HG03039 (cell line): ENCODE measurements at regions not wholly inside any gene's neighbourhood (a gene's known extent, or its start where the extent isn't known, plus 50 kb on each side); places are given as distances from the start of the nearest gene placed in this dataset.
A peak's percentile ranks its signal among the peaks of the same experiment; 100 is the strongest.

ENCODE experiments used
- ATAC-seq: cut with Tn5 transposase; IDR thresholded peaks from one replicate; pipeline ENCODE4 v1.9.1; 2021; ENCODE audit warnings: mild to moderate bottlenecking, moderate library complexity; ENCODE audit not compliant: unreplicated experiment

DNA sequence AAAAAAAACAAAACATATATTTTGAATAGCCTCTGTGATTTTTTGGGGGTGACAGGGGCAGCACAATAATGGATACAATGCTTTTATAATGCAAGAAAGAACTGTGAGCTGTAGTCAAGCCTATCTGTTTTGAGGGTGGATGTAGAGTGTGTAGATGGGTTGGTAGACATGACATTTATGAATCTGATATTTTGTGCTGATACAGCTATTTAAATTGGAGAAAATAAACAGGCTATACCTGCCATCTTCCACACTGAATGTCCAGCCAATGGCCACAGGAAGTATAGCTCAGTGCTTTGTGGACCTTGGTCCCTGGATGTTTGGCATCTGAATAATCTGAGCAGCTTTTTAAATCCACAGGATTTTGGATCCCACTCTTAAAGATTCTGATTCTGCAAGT is 175.0 kb downstream of the NEDD1 start:
- ATAC-seq = no peak

DNA sequence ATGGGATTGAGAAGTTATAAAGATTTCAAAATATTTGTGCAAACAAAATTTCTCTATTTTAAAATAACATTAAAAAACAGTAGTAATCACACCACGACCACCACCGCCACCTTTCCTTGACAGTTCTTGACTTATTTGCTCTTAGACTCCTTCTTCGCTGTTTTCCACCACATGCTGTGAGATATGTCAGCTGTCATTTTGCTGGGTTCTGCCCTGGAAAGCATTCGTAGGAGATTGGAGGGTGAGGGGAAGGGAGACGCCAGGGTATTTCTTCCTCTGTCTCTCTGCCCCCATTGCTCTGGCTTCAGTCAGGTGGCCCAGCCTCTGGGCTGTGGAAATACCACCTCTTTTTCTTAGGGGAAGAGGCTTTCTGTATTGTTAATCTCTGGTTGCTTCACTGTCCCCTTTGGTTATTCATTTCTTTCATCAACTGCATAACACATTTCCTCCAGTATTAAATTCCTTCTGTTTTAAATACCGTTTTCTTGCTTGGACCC is 186.2 kb downstream of the NEDD1 start:
- no peak for ATAC-seq

DNA sequence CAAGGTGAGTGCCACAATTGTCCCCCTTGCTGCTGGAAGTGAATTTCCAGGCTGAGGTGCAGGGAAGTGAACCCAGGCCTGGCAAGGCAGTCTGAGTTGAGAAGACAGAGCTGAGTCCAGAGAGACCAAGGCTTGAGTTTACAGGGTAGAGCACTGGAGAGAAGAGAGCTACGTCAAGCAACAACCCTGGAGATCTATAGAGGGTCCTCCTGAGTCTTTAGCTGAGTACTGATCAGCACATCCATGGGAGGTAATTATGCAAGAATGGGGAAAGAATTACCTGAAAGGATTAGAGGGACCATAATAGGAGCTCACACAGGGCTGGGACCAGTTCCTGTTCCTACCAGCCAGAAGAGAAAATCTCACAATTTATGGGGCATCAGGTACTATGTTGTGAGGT is 190.7 kb downstream of the NEDD1 start:
- no peak for ATAC-seq

DNA sequence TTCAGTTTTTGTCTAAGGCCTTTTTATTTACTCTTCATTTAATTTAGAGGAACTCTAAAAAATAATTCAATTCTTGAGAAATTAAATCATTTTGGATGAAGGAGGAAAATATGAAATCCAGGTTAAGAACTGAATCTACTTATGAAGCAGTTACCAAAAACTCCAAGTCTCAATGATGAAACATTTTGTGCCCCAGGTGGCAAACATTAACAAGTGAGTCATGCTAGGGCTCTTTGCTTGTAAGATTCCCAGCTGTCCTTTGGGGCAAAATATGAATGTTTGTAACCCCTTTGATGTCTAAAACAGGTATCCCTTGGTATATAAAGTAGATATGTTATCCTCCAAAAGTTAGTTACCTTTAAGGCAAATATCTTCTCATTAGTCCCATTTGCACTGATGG is 202.4 kb downstream of the NEDD1 start:
- no peak for ATAC-seq

DNA sequence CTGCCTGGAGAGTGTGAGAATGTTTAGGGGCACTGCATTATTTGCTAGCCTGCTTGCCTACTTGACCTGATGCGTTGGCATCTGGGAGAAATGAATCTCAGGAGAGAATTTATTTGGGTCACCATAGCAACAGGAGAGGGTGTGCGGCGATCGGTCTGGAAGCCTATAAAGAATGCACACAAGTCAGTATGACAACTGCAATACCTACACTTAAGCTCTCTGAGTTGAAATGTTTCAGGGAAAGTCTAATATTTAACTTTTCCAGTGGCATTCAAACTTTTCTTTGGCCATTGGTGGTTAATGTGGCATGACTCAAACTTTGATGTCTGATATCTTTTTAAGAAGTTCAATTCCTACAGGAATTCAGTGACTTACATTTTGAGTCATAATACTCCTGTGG is 205.1 kb downstream of the NEDD1 start:
- no peak for ATAC-seq

DNA sequence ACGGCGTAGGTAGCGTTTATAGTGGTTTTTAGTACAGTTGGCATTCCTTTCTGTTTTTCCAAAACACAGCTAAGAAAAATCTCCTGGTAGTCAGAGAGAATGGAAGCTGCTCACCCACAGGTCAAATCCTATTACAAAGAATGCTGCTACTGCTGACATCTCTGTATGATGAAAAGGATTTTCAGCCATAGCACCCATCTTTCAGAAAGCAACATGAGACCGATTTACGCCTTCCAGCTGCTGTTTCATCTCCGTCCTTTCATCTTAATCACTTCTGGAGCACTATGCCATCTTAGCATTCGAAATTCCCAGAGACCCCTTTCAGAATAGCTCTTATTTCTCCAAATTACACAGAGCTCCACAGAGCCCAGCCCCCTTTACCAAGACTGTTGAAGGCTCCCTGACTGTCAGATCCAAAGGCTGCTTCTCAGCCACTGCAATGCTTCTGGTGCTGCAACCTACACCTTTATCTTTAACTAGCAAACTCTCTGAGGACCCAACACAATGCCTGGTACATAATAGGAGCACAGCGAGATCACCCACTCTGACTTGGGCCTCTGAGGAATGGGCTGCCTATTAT is 211.8 kb downstream of the NEDD1 start:
- no peak for ATAC-seq

DNA sequence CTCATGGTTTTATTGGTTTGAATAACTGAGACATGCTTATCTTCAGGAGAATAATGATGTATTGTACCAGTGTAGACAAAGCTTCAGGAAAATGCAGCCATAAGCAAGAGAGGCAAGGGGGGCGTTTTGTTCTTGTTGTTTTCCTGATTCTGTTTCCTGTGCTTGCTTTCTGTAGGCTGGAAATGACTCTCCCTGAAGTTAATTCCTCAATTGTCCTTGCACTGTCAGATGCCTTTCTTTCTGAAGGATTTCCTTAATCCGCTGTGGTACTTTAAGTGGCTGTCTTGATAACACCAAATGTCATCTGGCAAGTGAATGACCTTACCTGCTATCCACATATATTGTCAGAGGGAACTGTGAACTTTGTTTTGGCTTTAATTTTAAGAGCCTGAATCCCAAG is 220.0 kb downstream of the NEDD1 start:
- ATAC-seq = no peak

DNA sequence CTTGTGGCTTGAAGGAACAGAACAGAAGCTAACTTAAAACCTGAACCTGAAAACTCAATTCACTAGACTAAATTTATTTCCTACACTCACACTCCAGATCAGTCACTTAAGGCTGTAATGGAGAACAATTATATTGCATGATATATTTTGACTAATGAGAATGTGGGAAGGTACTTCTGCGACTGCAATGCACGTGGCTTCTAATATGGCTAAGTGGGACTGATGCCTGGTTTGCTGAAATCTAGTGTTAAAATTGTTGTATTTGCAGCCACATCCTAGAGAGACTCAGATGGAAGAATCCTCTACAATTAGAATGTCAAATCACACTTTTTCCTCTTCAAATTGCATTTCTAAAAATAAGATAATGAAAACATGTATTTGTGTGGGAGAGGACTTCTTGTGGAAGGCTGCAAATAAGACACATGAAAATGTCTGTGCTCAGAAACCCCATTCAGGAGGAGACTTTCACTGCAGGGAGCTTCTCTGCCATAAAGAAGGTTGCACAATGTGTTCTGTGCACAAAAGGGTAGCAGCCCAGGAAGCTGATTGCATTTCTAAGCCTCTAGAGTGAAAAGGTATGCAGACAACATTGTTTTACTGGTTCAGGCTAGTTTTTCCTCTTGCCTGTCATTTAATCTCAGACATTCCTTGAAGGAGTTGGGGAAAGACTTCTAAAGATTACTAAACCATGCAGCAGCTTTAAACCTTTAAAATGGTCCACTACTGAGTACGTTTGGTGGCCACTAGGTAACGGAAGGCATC is 224.3 kb downstream of the NEDD1 start:
- no peak for ATAC-seq

DNA sequence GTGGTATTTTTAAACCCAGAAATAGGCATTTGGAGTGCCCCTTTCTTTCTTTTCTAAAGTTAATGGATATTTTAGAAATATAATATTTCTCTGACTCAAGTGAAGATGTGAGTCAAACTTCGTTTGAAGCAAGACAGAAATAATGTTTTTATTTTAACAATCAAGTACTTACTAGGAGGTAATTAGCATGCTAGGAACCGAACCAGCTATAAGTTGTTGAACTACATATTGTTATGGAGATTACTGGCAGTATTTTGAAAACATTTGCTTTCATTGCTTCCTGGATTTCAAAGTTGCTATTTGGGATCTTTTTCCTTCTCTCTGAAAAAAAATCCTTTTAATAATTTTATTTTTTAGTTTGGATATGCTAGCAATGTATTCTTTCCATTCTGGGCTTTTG is 225.2 kb downstream of the NEDD1 start:
- ATAC-seq = no peak

DNA sequence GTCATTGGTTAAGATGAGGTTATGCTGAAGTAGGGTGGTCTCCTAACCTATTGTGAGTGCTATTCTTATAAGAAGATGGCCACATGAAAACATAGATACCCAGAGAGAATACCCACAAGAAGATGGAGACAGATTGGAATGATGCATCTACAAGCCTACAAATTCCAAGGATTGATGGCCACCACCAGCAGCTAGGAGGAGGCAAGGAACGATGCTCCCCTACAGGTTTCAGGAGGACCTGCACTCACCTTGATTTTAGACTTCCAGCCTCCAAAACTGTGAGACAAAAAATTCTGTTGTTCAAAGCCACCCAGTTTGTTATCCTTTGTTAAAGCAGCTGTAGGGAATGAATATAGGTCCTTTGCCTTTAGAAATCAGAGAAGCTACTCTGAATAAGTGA is 227.4 kb downstream of the NEDD1 start:
- no peak for ATAC-seq

DNA sequence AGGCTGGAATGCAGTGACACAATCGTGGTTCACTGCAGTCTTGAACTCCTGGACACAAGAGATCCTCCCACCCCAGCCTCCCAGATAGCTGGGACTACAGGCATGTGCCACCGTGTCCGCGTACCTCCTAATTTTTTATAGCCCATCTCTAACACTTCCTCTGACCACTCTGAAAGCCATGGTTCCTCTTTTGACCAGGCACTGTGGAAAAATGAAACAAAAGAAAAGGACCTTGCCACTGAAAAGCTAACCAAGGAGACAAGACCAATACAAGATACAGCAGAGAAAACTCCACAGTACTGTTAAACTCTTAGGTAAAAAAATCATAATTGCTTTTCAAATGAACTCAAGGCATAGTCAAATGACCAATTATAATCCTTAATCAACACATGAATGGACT is 233.3 kb downstream of the NEDD1 start:
- no peak for ATAC-seq

DNA sequence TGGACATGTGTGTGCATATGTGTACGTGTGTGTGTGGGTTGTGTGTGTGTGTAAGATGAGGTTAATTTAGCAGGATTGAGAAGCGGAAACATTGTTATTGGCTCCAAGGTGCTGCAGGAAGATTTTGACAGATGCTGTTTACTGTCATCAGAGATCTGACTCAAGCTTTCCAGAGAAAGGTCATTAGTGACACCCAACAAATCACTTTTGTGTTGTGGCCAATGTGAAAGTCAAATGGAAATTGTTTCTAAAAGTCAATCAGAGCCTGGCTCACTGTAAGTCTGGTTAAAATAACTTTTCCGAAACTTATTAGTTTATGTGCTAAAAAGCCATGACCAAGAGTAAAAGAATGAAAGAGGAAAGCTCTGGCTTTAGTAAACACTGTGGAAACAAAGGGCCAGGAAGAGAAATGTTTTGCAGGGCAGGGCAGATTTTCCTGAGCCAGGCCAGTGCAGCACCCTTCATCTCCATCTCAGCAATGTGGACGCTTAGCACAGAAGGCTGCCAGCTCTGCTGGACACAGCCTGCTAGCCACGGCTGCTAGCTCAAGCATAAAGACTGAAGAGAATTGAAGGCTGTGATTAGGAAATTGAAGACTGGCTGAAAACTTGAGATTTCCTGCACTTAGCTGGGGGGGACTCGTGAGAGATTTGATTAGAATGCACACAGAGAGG is 235.8 kb downstream of the NEDD1 start:
- no peak for ATAC-seq

DNA sequence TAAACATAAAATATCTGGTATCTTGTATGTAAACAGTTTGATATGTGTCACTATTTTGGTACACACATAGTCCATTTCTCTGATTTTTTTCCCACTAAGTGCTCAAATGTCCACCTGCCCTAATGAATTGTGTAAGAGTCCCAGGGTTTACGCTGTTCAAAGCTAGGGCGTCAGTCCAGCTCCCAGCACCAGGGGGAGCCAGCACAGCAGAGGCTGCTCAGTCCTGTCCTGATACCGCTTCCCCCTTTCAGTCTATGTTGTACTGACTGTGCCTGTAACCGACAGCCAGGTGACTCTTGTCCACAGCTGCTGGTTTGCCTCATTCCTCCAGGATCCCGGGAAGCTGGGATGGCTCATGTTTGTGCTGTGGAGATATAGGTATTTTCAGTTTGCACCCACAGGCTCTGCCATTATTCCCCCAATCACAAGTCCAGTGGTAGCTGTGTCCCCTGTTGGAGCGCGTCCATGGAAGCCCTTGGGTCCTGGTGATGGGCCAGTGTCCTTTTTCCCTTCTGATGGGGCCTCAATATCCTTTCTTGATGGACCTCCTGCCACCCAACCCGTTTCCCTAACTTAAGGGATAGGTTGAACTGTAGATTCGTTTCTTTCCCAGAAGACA is 242.0 kb downstream of the NEDD1 start:
- ATAC-seq = peak; percentile 100

DNA sequence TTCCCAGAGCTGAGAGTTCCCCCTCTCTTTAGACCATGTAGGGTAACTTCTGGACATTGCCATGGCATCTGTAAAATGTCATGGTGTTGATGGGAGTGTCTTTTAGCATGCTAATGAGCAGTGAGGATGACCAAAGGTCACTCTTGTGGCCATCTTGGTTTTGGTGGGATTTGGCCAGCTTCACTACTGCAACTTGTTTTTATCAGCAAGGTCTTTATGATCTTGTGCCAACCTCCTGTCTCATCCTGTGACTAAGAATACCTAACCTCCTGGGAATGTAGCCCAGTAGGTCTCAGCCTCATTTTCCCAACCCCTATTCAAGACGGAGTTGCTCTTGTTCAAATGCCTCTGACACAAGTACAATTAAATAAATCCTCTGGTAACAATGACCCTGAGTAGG is 244.4 kb downstream of the NEDD1 start:
- ATAC-seq = no peak

DNA sequence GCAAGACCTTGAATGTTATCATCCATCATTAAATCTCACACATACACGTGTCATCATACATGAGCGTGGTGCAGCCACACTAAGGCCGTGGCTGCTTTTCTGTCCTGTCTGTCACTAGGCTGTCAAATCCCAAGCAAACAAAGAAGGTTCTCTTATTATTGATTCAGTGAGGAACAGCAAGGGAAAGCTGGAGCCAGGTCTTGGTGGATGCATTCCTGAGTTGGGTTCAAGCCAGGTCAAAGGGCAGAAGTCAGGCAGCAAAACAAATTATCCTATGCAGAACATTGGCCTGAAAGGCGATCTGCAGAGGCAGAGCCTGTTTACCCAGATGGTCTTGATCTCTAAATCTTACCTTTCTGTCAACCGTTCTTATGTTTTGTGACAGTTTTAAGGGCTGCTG is 252.3 kb downstream of the NEDD1 start:
- no peak for ATAC-seq

DNA sequence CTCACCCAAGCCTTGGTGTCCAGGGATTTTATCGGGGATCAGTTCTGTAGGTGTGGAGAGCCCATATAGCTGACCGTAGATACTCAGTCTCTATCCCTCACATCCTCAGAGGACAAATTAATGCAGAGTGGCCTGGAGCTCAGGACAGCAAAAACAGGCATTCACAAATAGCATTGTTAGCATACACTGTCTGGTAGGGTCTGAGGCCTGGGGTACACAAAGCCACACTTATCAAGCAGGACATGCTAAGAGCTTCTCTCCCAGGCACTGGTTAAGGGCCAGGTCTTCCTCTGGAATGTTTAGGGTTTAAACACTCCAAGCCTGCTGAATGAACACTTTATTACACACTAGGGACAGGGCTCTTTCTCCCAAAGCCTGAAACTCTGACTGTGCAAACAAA is 253.2 kb downstream of the NEDD1 start:
- no peak for ATAC-seq

DNA sequence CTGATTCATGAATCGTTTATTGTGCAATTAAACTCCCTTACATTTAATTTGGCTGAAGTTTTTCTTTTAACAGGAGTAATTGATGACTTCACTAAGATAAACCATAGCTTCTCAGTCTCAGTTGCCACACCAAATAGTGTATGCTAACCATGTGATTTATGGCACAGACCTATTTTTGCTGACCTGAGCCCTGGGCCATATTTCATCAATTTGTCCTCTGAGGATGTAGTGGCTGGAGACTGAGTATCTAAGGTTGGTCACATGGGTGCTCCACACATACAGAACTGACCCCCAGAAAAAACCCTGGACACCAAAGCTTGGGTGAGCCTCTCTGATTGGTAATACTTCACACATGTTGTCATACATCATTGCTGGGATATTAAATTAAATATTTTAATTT is 255.1 kb downstream of the NEDD1 start:
- ATAC-seq = no peak

DNA sequence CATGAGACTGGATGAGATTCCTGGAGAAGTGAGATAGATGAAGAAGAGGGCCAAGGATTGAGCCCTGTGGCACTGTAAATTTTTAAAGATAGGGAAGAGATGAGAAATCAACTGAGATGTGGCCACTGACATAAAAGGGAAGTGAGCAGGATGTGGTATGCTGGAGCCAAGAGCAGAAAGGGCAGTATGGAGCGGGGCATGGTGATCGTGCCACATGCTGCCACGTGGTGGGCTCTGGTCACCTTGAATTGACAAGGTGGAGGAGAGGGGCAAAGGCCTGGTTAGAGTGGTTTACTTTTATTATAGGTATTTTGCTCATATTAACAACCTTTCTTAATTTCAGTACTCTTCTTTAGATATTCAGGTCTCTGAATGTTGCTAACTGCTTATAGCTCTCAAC is 257.9 kb downstream of the NEDD1 start:
- ATAC-seq = no peak

DNA sequence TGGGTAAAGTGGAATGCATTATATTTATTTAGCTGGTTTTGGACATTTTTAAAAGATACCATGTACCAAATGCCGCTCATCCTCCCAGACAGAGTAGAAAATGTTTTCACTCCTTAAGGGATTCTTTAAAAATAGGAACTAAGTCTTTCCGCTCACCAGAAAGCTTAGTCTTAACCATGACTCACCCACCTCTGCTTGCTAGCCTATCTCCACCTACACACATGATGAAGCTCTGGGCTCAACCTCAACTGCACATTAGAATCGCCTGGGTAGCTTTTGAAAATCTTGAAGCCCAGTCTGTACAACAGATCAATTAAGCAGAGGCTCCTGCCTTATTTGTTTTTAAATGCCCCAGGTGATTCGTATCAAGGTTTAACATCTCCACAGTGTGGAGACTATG is 260.5 kb downstream of the NEDD1 start:
- ATAC-seq = no peak

DNA sequence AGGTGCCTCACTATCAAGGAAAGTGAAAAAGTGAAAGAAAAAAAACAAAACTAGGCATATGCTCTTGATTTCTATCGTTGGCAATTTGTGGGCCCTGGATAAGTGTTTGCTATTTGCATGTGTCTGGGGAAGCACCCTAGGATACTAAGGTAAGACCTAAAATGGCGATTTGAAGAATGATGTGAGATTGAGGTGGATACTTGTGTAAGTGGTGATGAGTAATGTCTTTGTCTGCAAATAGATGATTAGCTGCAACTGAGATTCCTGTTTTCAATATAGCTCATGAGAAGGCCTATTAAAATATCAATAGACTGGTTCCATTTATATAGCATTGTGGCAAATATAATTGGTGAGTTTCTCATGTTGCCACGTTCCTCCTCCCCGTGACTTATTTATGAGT is 261.7 kb downstream of the NEDD1 start:
- no peak for ATAC-seq

DNA sequence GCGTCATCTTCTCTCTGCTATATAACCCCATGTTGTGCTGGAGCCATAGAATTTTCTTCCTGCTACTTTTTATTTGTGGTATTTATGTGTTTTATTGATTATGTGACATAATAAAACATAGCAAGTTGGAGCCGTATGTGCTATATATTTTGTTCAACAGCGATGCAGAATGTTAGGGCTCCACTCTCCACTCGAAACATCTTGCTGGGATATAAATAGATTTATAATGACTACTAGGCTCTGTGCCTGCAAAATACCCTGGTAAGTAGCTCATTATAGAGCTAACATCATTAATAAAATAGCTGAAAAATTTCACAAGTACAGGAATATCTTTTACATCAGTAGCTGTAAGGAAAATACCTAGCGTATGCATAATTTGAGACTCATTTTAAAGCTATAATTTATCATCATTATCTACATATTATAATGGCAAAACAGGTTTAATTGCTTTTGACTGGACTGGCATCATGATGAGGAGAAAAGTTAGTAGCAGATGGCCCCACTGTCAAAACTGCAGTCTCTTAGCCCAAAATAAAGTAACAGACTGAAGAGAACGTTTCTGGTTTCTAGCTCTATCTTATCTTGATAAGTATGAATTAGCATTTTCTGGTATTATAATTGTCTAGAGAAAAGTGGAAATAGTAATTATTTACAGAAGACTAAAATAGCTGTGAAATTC is 263.0 kb downstream of the NEDD1 start:
- ATAC-seq = no peak
